CD4-positive, alpha-beta T cell treated with Interleukin-2 at 100 ng/mL for 4 hours (primary cell): ENCODE measurements at regions not wholly inside any gene's neighbourhood (a gene's known extent, or its start where the extent isn't known, plus 50 kb on each side); places are given as distances from the start of the nearest gene placed in this dataset.

Experiments used
- DNase-seq: peaks from one replicate; pipeline ENCODE4 v3.0.0-alpha.2; 2020; ENCODE audit warnings: low spot score

GRCh38 chr2:62302631-62303435 is 106.9 kb downstream of the B3GNT2 start:
- DNase-seq = peak; percentile 20

- DNase-seq = no peak
These were observed 105.0 kb downstream of the B3GNT2 start for GRCh38 chr2:62300925-62301324.

GRCh38 chr2:62297624-62298010 is 101.7 kb downstream of the B3GNT2 start:
- DNase-seq = no peak

GRCh38 chr2:62296832-62297623 is 101.1 kb downstream of the B3GNT2 start:
- DNase-seq = no peak

- no peak for DNase-seq
These were observed 100.3 kb downstream of the B3GNT2 start for GRCh38 chr2:62296034-62296831.

- DNase-seq = no peak
These were observed 97.8 kb downstream of the B3GNT2 start for GRCh38 chr2:62293490-62294271.

GRCh38 chr2:62293151-62293489 is 97.2 kb downstream of the B3GNT2 start:
- no peak for DNase-seq

- no peak for DNase-seq
These were observed 96.3 kb downstream of the B3GNT2 start for GRCh38 chr2:62292190-62292589.

- no peak for DNase-seq
These were observed 95.7 kb downstream of the B3GNT2 start for GRCh38 chr2:62291517-62292137.

- no peak for DNase-seq
These were observed 95.1 kb downstream of the B3GNT2 start for GRCh38 chr2:62291052-62291451.

- DNase-seq = peak; percentile 73
These were observed 92.3 kb downstream of the B3GNT2 start for GRCh38 chr2:62287899-62288880.

GRCh38 chr2:62287282-62287681 is 91.4 kb downstream of the B3GNT2 start:
- no peak for DNase-seq

GRCh38 chr2:62286089-62286785 is 90.3 kb downstream of the B3GNT2 start:
- DNase-seq = no peak

GRCh38 chr2:62284980-62285379 is 89.1 kb downstream of the B3GNT2 start:
- no peak for DNase-seq

GRCh38 chr2:62284471-62284870 is 88.6 kb downstream of the B3GNT2 start:
- DNase-seq = no peak

GRCh38 chr2:62283147-62283546 is 87.2 kb downstream of the B3GNT2 start:
- DNase-seq = no peak

- no peak for DNase-seq
These were observed 85.7 kb downstream of the B3GNT2 start for GRCh38 chr2:62281663-62282062.

- no peak for DNase-seq
These were observed 81.8 kb downstream of the B3GNT2 start for GRCh38 chr2:62277688-62278087.
